ENCODE measurements at regions not wholly inside any gene's neighbourhood (a gene's known extent, or its start where the extent isn't known, plus 50 kb on each side); places are given as distances from the start of the nearest gene placed in this dataset.

DNA sequence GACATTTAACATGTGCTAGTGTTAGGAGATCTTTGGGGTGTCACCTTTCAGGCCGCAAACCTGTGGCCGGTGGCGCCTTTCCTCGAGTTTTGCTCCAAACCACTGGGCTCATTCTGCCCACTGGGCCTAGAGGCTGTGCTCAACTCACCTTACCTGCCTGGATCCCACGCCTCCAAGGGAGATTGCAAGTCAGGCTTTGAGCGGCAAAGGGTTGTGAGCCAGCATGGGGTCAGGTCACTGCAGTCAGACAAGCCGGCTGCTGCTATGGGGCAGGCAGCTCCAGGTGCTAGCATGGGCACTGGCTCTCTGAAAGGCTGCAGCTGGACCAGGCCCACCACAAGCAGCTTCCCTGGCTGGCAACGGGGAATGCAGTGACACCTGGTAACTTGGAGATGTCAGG lies 265.5 kb downstream of the ZBBX start:
- no peak for TF ChIP-seq EZH2 (IDR thresholded peaks at IDR 0.05; ENCODE audit: low read length, unreplicated experiment)
- TF ChIP-seq, protein P1, sequence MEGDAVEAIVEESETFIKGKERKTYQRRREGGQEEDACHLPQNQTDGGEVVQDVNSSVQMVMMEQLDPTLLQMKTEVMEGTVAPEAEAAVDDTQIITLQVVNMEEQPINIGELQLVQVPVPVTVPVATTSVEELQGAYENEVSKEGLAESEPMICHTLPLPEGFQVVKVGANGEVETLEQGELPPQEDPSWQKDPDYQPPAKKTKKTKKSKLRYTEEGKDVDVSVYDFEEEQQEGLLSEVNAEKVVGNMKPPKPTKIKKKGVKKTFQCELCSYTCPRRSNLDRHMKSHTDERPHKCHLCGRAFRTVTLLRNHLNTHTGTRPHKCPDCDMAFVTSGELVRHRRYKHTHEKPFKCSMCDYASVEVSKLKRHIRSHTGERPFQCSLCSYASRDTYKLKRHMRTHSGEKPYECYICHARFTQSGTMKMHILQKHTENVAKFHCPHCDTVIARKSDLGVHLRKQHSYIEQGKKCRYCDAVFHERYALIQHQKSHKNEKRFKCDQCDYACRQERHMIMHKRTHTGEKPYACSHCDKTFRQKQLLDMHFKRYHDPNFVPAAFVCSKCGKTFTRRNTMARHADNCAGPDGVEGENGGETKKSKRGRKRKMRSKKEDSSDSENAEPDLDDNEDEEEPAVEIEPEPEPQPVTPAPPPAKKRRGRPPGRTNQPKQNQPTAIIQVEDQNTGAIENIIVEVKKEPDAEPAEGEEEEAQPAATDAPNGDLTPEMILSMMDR (conservative IDR thresholded peaks at IDR 0.05; ENCODE audit: low read depth, low read length): no peak
- no peak for TF ChIP-seq EZH2phosphoT487 (IDR thresholded peaks at IDR 0.05; ENCODE audit: borderline replicate concordance, low read length)
